Ectodermal cell (in vitro differentiated cells): ENCODE measurements at regions not wholly inside any gene's neighbourhood (a gene's known extent, or its start where the extent isn't known, plus 50 kb on each side); places are given as distances from the start of the nearest gene placed in this dataset.
"Not testable (repeated sequence)": the region's sequence is repeated elsewhere in the genome, so short reads cannot be mapped to it uniquely, and the experiment has no call there.

Experiments
- H3K27ac ChIP-seq: 2 replicates; pipeline ENCODE4 v1.7.0; 2013; ENCODE audit warnings: mild to moderate bottlenecking, low read depth, low read length; ENCODE audit not compliant: insufficient read depth, poor library complexity, severe bottlenecking
- H3K27me3 ChIP-seq: 2 replicates; pipeline ENCODE4 v1.7.0; 2013; ENCODE audit warnings: mild to moderate bottlenecking, low read length; ENCODE audit not compliant: insufficient read depth, control insufficient read depth, poor library complexity, severe bottlenecking
- H3K36me3 ChIP-seq: one replicate; pipeline ENCODE4 v1.7.0; 2013; ENCODE audit warnings: low read length; ENCODE audit not compliant: control insufficient read depth, insufficient read depth
- H3K4me1 ChIP-seq: one replicate; pipeline ENCODE4 v1.7.0; 2013; ENCODE audit warnings: low read length; ENCODE audit not compliant: control insufficient read depth, insufficient read depth
- H3K4me3 ChIP-seq: 2 replicates; pipeline ENCODE4 v1.7.0; 2013; ENCODE audit warnings: low read depth, low read length, control low read depth; ENCODE audit not compliant: insufficient read depth
- H3K9me3 ChIP-seq: 2 replicates; pipeline ENCODE4 v1.7.0; 2013; ENCODE audit warnings: mild to moderate bottlenecking, low read length, moderate library complexity; ENCODE audit not compliant: control insufficient read depth
- WGBS, 2 experiments: methylation state at CpG; one replicate each; pipeline ENCODE4 v1.1.7; 2013; ENCODE audit warnings: missing lambda C conversion rate in 2 of 2; 5-methylcytosine and 5-hydroxymethylcytosine counted together

GRCh38 chr16:21525029-21525895, 74.1 kb upstream of the METTL9 start:
- H3K4me3 ChIP-seq, H3K9me3 ChIP-seq, H3K27ac ChIP-seq, H3K36me3 ChIP-seq, H3K27me3 ChIP-seq: not testable (repeated sequence)
- peaks cover 36% of the 10 kb centered on the region for H3K4me1 ChIP-seq
- WGBS, 2 experiments, result 72 to 73% methylated on average over 14 of the region's 14 CpGs

GRCh38 chr16:21525956-21526922, 73.1 kb upstream of the METTL9 start:
- WGBS, 2 experiments, result 85 to 88% methylated on average over 21 of the region's 21 CpGs

GRCh38 chr16:21526923-21527807, 72.2 kb upstream of the METTL9 start:
- no peaks in the 10 kb centered on the region for H3K36me3 ChIP-seq
- H3K27ac ChIP-seq, result no peak overlapping the region
- peaks cover 33% of the 10 kb centered on the region for H3K4me1 ChIP-seq
- 66% methylated on average over 20 of the region's 20 CpGs for WGBS, 2 experiments
- H3K27me3 ChIP-seq, result no peaks in the 10 kb centered on the region
- H3K9me3 ChIP-seq, result no peaks in the 10 kb centered on the region
- no peak overlapping the region for H3K4me3 ChIP-seq

More at GRCh38 chr16:21525956-21526922, 73.1 kb upstream of the METTL9 start:
- not testable (repeated sequence) for H3K9me3 ChIP-seq, H3K27me3 ChIP-seq, H3K27ac ChIP-seq, H3K36me3 ChIP-seq, H3K4me3 ChIP-seq
- peaks cover 36% of the 10 kb centered on the region for H3K4me1 ChIP-seq

- H3K4me3 ChIP-seq, H3K36me3 ChIP-seq, H3K27ac ChIP-seq, H3K27me3 ChIP-seq, H3K9me3 ChIP-seq: not testable (repeated sequence)
- H3K4me1 ChIP-seq, result peaks cover 25% of the 10 kb centered on the region
- WGBS, 2 experiments, result 94 to 95% methylated on average over 14 of the region's 14 CpGs
Observed at GRCh38 chr16:21529060-21529658, 70.2 kb upstream of the METTL9 start.

- not testable (repeated sequence) for H3K27ac ChIP-seq, H3K9me3 ChIP-seq, H3K36me3 ChIP-seq, H3K4me3 ChIP-seq, H3K27me3 ChIP-seq
- peaks cover 15% of the 10 kb centered on the region for H3K4me1 ChIP-seq
- WGBS, 2 experiments, result 83 to 87% methylated on average over 6 of the region's 8 CpGs
Observed at GRCh38 chr16:21530729-21531383, 68.5 kb upstream of the METTL9 start.

GRCh38 chr16:21532996-21533395, 66.4 kb upstream of the METTL9 start:
- 90 to 97% methylated on average over 5 to 7 of the region's 7 CpGs for WGBS, 2 experiments
- not testable (repeated sequence) for H3K9me3 ChIP-seq, H3K27ac ChIP-seq, H3K27me3 ChIP-seq, H3K36me3 ChIP-seq, H3K4me3 ChIP-seq, H3K4me1 ChIP-seq

- H3K4me1 ChIP-seq, H3K27me3 ChIP-seq, H3K27ac ChIP-seq, H3K9me3 ChIP-seq, H3K36me3 ChIP-seq, H3K4me3 ChIP-seq: not testable (repeated sequence)
- 96% methylated on average over 7 to 8 of the region's 10 CpGs for whole genome bisulfite sequencing, 2 experiments
Observed at GRCh38 chr16:21533474-21533873, 65.9 kb upstream of the METTL9 start.

- not testable (repeated sequence) for H3K9me3 ChIP-seq, H3K27ac ChIP-seq, H3K4me1 ChIP-seq, H3K4me3 ChIP-seq, H3K36me3 ChIP-seq, H3K27me3 ChIP-seq
- WGBS, 2 experiments, result 95 to 96% methylated on average over 6 of the region's 7 CpGs
Observed at GRCh38 chr16:21534561-21534960, 64.8 kb upstream of the METTL9 start.

GRCh38 chr16:21535201-21535600, 64.2 kb upstream of the METTL9 start:
- 85% methylated on average over 5 of the region's 7 CpGs; no CpG with 5 or more reads in 1 of the 2 experiments for WGBS, 2 experiments
- not testable (repeated sequence) for H3K4me1 ChIP-seq, H3K4me3 ChIP-seq, H3K36me3 ChIP-seq, H3K9me3 ChIP-seq, H3K27me3 ChIP-seq, H3K27ac ChIP-seq
